ENCODE measurements at regions not wholly inside any gene's neighbourhood (a gene's known extent, or its start where the extent isn't known, plus 50 kb on each side); places are given as distances from the start of the nearest gene placed in this dataset.
"Not testable (repeated sequence)": the region's sequence is repeated elsewhere in the genome, so short reads cannot be mapped to it uniquely, and the experiment has no call there.

DNA sequence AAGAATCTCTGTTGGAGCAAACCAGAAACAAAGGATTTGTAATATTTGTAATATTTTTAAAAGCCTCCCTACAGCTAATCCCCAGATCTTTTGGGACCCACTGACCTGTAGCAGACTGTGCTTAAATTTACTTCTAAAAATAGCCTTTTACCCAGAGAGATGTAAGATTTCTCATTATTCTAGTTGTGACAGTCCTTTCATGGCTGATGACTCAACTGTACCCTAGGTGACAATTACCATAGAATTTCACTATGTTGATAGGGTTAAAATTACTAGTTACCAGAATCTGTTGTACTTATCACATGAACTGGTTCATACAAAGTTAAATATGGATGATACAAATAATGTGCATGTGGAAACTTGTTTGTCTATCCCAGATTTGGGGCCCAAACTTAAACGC, 543.9 kb upstream of the SEMA6A start:
- Histone ChIP-seq H3K9me3 (no peaks in the 10 kb centered on the region), H3K36me3 (no peaks in the 10 kb centered on the region), H3K27me3 (no peaks in the 10 kb centered on the region), H3K27ac (no peak overlapping the region), H3K4me3 (no peak overlapping the region), H3K4me1 (no peaks in the 10 kb centered on the region)
- ATAC-seq (no peak), DNase-seq (no peak)
- intact Hi-C loops (cut with DNase I), result no loop called here
- TF ChIP-seq, protein P1, sequence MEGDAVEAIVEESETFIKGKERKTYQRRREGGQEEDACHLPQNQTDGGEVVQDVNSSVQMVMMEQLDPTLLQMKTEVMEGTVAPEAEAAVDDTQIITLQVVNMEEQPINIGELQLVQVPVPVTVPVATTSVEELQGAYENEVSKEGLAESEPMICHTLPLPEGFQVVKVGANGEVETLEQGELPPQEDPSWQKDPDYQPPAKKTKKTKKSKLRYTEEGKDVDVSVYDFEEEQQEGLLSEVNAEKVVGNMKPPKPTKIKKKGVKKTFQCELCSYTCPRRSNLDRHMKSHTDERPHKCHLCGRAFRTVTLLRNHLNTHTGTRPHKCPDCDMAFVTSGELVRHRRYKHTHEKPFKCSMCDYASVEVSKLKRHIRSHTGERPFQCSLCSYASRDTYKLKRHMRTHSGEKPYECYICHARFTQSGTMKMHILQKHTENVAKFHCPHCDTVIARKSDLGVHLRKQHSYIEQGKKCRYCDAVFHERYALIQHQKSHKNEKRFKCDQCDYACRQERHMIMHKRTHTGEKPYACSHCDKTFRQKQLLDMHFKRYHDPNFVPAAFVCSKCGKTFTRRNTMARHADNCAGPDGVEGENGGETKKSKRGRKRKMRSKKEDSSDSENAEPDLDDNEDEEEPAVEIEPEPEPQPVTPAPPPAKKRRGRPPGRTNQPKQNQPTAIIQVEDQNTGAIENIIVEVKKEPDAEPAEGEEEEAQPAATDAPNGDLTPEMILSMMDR (IDR thresholded peaks at IDR 0.05), result no peak

DNA sequence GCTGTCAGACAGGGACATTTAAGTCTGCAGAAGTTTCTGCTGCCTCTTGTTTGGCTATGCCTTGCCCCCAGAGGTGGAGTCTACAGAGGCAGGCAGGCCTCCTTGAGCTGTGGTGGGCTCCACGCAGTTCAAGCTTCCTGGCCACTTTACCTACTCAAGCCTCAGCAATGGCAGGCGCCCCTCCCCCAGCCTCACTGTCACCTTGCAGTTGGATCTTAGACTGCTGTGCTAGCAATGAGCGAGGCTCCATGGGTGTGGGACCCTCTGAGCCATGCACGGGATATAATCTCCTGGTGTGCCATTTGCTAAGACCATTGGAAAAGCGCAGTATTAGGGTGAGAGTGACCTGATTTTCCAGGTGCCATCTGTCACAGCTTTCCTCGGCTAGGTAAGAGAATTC, 542.7 kb upstream of the SEMA6A start:
- H3K27me3 ChIP-seq; H3K4me3 ChIP-seq; H3K4me1 ChIP-seq; H3K9me3 ChIP-seq; intact Hi-C loops (cut with DNase I); ATAC-seq; H3K27ac ChIP-seq; H3K36me3 ChIP-seq; DNase-seq: not testable (repeated sequence)

DNA sequence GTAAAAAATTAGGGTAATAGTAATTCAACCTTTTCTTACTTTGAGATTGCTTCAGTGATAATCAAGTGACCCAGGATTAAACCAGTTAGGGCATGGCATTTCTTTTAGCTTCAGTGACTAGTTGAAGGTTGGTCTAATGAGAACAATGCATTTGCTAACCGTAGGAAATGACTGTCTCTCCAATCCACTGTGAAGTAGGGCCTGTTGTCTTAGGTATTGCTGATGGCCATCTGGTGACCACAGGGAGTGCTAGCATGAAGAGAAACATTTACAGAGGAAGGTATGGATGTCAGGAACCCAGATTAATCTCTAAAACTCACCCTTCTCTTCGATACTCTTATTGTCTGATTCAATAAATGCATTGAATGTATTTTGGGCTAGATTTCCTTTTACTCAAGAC, 535.9 kb upstream of the SEMA6A start:
- Histone ChIP-seq H3K36me3 (no peaks in the 10 kb centered on the region), H3K27ac (no peak overlapping the region), H3K9me3 (no peaks in the 10 kb centered on the region), H3K27me3 (no peaks in the 10 kb centered on the region), H3K4me3 (no peak overlapping the region), H3K4me1 (no peaks in the 10 kb centered on the region)
- DNase-seq (no peak), ATAC-seq (no peak)
- intact Hi-C loops (cut with DNase I), result no loop called here
- TF ChIP-seq, protein P1 (IDR thresholded peaks at IDR 0.05), result no peak

DNA sequence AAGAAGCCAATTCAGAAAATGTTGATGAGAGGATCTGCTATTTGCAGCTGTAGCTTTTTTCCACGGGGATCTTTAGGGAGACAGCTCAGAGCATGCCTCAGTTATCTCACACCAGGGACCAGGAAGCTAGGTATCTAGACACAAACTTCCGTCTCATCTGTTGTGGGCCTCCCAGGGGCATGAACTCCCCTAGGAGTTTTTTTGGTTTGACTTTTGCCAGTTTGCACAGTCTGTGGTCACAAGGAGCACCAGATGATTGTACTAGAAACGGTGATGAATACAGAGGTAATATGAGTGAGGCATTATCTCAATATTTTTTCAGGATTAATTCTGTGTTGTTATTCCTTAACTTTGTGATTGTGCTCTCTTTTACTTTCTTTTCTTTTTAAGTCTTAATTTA, 533.2 kb upstream of the SEMA6A start:
- Histone ChIP-seq H3K27ac (no peak overlapping the region), H3K4me3 (no peak overlapping the region), H3K36me3 (no peaks in the 10 kb centered on the region), H3K27me3 (no peaks in the 10 kb centered on the region), H3K4me1 (no peaks in the 10 kb centered on the region), H3K9me3 (no peaks in the 10 kb centered on the region)
- DNase-seq (no peak), ATAC-seq (no peak)
- intact Hi-C loops (cut with DNase I), result no loop called here
- TF ChIP-seq, protein P1 (IDR thresholded peaks at IDR 0.05), result no peak

DNA sequence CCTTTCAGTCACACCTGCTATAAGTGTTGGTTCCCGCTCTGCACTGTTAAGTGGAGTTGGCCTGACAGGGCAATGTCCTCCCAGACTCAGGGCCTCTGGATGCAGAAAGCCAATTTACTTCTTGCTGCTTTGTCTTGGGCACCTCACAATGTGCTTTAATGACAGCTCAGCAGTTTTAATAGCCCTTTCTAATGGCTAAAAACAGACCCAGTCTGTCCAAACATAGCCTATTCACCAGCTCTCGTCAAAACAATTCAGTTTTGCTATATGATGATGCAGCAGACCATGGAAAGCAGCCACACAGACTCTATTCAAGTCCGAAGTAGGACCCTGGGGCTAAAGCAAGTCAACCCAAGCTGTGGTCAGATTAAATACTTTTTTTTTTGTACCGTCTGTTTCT, 529.1 kb upstream of the SEMA6A start:
- intact Hi-C loops (cut with DNase I), result no loop called here
- TF ChIP-seq, protein P1 (IDR thresholded peaks at IDR 0.05), result no peak
- H3K36me3 ChIP-seq, result no peaks in the 10 kb centered on the region
- H3K27ac ChIP-seq, result no peak overlapping the region
- ATAC-seq (no peak), DNase-seq (no peak)
- H3K4me1 ChIP-seq, result no peaks in the 10 kb centered on the region
- H3K9me3 ChIP-seq, result no peaks in the 10 kb centered on the region
- H3K27me3 ChIP-seq, result no peaks in the 10 kb centered on the region
- no peak overlapping the region for H3K4me3 ChIP-seq

DNA sequence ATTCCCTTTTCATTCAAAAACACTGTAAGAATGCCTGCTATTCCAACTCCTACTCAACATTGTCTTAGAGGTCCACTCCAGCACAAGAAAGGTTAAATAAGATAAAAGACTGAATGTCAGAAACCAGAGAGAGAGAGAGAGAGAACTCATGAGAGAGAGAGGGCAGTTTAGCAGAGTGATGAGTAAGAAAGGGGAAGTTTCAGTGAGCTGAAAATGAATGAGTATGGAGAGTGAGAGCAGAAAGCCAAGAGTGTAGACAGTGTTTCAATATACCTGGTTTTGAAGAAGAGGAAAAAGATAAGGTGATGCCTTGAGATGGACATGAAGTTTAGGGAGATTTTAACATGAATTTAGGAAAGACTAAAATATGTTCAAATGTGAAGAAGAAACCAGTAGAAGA, 528.0 kb upstream of the SEMA6A start:
- no peak for DNase-seq
- TF ChIP-seq, protein P1 (IDR thresholded peaks at IDR 0.05), result no peak
- no peak for ATAC-seq
- no peaks in the 10 kb centered on the region for H3K36me3 ChIP-seq
- intact Hi-C loops (cut with DNase I), result no loop called here
- no peak overlapping the region for H3K4me3 ChIP-seq
- H3K4me1 ChIP-seq, result no peaks in the 10 kb centered on the region
- H3K27me3 ChIP-seq, result no peaks in the 10 kb centered on the region
- no peaks in the 10 kb centered on the region for H3K9me3 ChIP-seq
- no peak overlapping the region for H3K27ac ChIP-seq
